Brain microvascular endothelial cell (primary cell): ENCODE measurements at regions not wholly inside any gene's neighbourhood (a gene's known extent, or its start where the extent isn't known, plus 50 kb on each side); places are given as distances from the start of the nearest gene placed in this dataset.

Experiments used
- DNase-seq: peaks from one replicate; pipeline ENCODE4 v3.0.0-alpha.2; 2020
- H3K27ac ChIP-seq: fragments of 250-450 bp; sonication (Bioruptor Pico); 2 replicates; pipeline ENCODE4 v1.5.1; 2020; ENCODE audit warnings: mild to moderate bottlenecking, moderate library complexity
- H3K27me3 ChIP-seq: fragments of 250-450 bp; sonication (Bioruptor Pico); replicated peaks from 2 replicates; pipeline ENCODE4 v1.5.1; 2020; ENCODE audit warnings: mild to moderate bottlenecking
- H3K36me3 ChIP-seq: fragments of 250-450 bp; sonication (Bioruptor Pico); replicated peaks from 2 replicates; pipeline ENCODE4 v1.5.1; 2020; ENCODE audit warnings: mild to moderate bottlenecking
- H3K4me3 ChIP-seq: 2 replicates; pipeline ENCODE4 v1.5.1; 2011; ENCODE audit warnings: low read depth, mild to moderate bottlenecking, control low read depth, low read length, moderate library complexity
- CTCF ChIP-seq: IDR thresholded peaks from 2 replicates; pipeline ENCODE4 v1.5.1; 2011; ENCODE audit warnings: low read depth, mild to moderate bottlenecking, moderate library complexity, low read length, control low read depth, inconsistent platforms; ENCODE audit errors: missing control alignments
- in situ Hi-C: cut with HindIII; loops from 2 replicates; pipeline ENCODE4 v1.10.0; 2017; ENCODE audit warnings: low sequenced_read_pairs, low pct_ligation_motif_present

- Histone ChIP-seq H3K36me3 (no peaks in the 10 kb centered on the region), H3K27ac (no peak overlapping the region), H3K4me3 (no peak overlapping the region), H3K27me3 (no peaks in the 10 kb centered on the region)
- no peak for TF ChIP-seq CTCF
- DNase-seq: no peak
- in situ Hi-C loops: no loop called here
Measured at GRCh38 chr4:141884070-141884469, 247.7 kb downstream of the IL15 start.

- H3K36me3 ChIP-seq: no peaks in the 10 kb centered on the region
- in situ Hi-C loops: no loop called here
- TF ChIP-seq CTCF: no peak
- no peak overlapping the region for H3K27ac ChIP-seq
- no peaks in the 10 kb centered on the region for H3K27me3 ChIP-seq
- no peak for DNase-seq
- H3K4me3 ChIP-seq: no peak overlapping the region
Measured at GRCh38 chr4:141885112-141885511, 248.7 kb downstream of the IL15 start.

GRCh38 chr4:141890279-141890678 lies 253.9 kb downstream of the IL15 start:
- H3K27ac ChIP-seq: no peak overlapping the region
- H3K4me3 ChIP-seq: no peak overlapping the region
- no peak for TF ChIP-seq CTCF
- H3K27me3 ChIP-seq: no peaks in the 10 kb centered on the region
- peak; percentile 18 for DNase-seq
- in situ Hi-C loops: no loop called here
- H3K36me3 ChIP-seq: no peaks in the 10 kb centered on the region

DNA sequence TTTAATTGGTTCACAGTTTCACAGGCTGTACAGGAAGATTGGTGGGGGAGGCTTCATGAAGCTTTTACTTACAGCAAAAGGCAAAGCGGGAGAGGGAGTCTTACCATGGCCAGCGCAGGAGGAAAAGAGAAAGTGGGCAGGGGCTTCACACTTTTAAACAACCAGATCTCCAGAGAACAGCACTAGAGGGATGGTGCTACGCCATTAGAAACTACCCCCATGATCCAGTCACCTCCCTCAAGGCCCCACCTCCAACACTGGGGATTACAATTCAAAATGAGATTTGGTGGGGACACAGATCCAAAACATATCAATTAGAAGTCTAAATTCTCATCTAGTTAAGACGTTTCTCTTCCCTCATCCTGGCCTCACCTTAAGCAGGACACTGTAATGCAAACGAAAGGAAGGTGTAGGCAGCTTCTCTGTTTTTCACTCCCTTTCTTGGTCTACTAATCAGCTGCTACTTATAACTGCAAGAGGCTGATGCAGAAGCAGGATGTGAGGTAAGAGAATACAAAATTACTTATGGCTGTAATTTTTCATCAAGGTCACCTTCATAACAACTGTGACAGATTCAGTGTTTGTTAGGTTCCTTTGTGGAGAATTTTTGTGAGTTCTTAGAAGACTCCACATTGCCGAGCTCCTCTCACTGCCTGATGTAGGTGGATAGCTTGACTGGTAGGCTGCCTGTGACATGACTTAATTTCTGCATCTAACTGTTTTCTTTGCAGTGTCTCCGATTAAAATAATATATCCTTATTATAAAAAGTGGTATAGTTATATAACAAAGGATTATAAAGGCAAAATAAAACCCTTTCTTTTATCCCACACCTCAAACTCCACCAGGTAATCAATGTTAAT lies 255.1 kb downstream of the IL15 start:
- H3K27ac ChIP-seq: no peak overlapping the region
- DNase-seq: no peak
- in situ Hi-C loops: no loop called here
- no peaks in the 10 kb centered on the region for H3K27me3 ChIP-seq
- no peak for TF ChIP-seq CTCF
- H3K4me3 ChIP-seq: no peak overlapping the region
- H3K36me3 ChIP-seq: no peaks in the 10 kb centered on the region

DNA sequence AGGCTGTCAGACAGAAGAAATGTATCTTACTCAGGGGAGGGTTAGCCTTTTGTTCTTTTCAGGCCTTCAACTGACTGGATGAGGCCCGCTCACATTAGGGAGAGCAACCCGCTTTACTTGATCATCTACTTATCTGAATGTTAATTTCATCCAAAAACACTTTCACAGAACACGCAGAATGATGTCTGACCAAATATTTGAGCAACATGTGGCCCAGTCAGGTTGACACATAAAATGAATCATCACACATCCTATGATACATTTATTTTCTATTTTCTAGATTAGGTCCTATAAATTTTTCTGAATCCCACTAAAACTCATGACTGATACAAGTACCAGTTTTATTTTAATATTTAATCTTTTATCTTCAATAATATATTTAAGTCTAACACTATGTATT lies 260.3 kb downstream of the IL15 start:
- no peak overlapping the region for H3K27ac ChIP-seq
- DNase-seq: no peak
- H3K4me3 ChIP-seq: no peak overlapping the region
- no peaks in the 10 kb centered on the region for H3K36me3 ChIP-seq
- TF ChIP-seq CTCF: no peak
- H3K27me3 ChIP-seq: no peaks in the 10 kb centered on the region
- in situ Hi-C loops: no loop called here

- in situ Hi-C loops: no loop called here
- no peak overlapping the region for H3K4me3 ChIP-seq
- no peak for TF ChIP-seq CTCF
- H3K27ac ChIP-seq: no peak overlapping the region
- H3K36me3 ChIP-seq: no peaks in the 10 kb centered on the region
- H3K27me3 ChIP-seq: no peaks in the 10 kb centered on the region
- no peak for DNase-seq
Measured at GRCh38 chr4:141898346-141898745, 262.0 kb downstream of the IL15 start.
